CD4-positive, alpha-beta T cell treated with Interleukin-12 subunit alpha and Interleukin-12 subunit beta, for 1 hour (primary cell): ENCODE measurements at regions not wholly inside any gene's neighbourhood (a gene's known extent, or its start where the extent isn't known, plus 50 kb on each side); places are given as distances from the start of the nearest gene placed in this dataset.

Source experiments
- DNase-seq: peaks from one replicate; pipeline ENCODE4 v3.0.0-alpha.2; 2020

DNA sequence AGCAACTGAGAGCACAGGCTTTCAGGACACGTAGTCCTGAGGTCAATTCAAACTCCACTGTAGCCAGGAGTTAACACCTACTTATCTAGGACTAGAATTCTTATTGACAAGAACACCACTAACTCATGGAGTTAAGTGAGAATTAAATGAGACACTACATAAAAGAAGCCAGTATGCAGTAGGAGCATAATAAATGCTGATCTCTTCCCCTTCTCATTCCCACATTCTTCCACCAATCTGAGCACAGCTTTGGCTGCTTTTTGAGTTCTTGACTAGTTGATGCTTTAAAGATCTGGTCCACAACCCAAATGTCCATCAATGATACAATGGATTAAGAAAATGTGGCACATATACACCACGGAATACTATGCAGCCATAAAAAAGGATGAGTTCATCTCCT lies 55.2 kb downstream of the TTC32 start:
- no peak for DNase-seq

GRCh38 chr2:19846030-19846429 lies 55.8 kb downstream of the TTC32 start:
- no peak for DNase-seq

- DNase-seq = no peak
Measured at GRCh38 chr2:19845323-19845920, 56.4 kb downstream of the TTC32 start.

DNA sequence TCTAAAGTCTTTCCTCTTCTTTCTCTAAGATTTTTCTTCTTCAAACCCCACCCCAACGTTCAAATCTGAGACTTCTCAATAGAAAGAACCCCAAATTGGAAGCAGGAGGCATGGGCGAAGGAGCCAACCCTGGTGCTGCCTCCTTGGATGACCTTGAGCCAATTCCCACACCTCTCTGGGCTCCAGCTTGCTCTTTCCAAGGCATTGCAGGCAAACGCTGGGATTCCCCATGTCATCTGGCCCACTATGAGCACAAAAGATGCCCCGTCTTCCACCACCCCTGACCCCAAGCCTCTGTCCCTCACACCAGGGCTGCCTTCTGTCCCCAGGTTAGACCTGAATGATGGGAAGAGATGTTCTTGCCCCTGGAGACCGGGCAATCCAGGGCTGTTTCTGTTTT lies 57.0 kb downstream of the TTC32 start:
- no peak for DNase-seq

- no peak for DNase-seq
Measured at GRCh38 chr2:19843992-19844515, 57.7 kb downstream of the TTC32 start.

DNA sequence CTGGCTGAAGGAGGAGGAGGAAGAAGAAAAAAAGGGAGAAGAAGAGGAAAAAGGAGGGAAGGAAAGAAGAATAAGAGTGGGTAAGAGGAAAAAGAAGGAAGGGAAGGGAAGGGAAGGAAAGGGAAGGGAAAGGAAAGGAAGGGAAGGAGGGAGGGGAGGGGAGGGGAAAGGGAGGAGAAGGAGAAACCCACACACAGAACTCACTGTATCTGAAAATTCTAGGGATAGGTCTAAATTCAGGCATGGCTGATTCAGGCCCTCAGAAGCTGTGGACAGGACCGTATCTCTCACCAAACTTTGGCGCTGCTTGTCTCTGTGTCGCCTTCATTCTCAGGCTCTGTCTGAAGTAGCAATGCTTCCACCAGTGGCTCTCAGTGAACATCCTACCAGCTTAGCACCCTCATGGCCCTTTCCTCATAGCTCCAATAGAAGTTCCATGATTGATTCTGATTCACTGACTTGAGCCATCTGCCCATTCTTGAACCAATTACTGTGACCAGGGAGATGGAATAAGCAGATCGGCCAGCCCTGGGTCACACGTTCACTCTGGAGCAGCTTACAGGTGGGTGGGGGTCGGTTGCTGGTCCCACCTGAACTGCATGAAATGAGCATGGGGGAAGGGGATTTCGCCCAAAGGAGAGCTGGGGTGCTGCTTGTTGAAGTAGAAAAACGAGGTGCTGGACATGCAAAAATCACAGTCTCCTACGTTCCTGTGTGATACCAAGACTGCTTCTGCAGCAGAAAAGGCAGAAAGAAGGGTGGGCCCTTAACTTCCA lies 59.7 kb downstream of the TTC32 start:
- no peak for DNase-seq

DNA sequence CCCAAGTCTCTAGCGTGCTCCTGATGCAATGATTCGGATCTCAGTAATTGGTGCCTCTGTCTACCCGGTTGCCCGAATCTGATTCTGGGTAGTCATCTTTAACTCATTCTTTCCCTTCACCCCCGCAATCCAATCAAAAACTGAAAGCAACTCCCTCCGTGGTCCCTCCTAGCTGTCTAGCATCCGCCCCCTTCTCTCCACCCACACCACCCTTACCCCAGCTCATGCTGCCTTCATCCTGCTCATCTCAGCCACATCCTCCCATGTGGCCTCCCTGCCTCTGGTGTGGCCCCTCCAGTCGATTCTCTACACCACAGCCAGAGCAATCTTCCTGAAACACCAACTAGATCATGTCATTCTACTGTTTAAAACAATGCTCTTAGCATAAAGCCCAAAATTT lies 62.3 kb downstream of the TTC32 start:
- no peak for DNase-seq

- no peak for DNase-seq
Measured at GRCh38 chr2:19838616-19839015, 63.2 kb downstream of the TTC32 start.

- no peak for DNase-seq
Measured at GRCh38 chr2:19837235-19837766, 64.5 kb downstream of the TTC32 start.

DNA sequence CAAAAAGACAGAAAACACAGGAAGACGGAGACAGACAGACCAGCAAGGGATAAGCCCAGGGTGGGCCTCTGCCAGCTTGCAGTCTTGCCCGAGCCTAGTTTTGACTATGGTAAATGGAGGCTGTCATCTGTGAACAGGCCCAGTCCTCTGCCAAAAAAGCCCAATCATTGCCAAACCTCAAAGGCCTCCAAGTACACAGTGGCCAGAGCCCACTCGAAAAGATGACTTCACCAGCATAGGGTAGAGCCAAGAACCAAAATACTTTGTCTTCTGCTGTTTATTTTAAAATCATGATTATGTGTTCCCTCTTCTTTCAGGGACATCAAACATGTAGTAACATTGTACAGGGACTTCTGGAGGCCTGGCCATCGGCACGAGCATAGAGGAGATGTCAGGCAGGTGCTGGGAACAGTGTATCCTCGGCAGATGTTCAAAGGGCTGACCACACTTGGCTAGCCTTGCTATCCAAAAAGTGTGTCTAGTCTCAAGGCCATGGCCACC lies 66.0 kb downstream of the TTC32 start:
- no peak for DNase-seq

GRCh38 chr2:19833978-19834377 lies 67.8 kb downstream of the TTC32 start:
- DNase-seq = no peak

GRCh38 chr2:19829672-19830071 lies 72.1 kb downstream of the TTC32 start:
- no peak for DNase-seq

DNA sequence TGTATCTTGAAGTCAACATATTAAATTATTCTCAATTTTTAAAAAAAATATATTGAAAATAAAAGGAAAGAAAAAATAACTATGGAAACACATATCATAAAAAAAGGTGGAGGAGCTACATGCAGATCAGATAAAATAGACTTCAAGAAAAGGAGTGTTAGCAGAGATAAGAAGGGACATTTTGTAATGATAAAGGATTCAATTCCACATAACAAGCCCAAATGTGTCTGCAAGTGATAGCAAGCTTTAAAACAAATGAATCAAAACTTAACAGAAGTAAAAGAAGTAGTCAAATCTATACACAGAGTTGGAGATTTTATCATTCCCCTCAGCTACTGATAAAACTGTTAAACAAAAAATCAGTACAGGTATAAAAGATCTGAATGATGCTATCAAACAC lies 74.9 kb downstream of the TTC32 start:
- no peak for DNase-seq

DNA sequence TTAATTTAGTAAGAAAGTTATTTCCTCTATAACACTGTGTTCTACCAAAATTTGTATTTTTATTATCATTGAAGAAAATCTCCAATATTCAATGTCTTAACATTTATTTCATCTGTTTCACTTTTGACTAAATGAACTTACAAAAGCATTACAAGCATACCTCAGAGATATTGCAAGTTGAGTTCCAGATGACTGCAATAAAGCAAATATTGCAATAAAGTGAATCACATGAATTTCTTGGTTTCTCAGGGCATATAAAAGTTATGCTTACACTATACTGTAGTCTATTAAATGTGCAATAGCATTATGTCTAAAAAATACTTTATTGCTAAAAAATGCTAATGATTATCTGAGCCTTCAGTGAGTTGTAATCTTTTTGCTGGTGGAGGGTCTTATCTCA lies 78.3 kb downstream of the TTC32 start:
- no peak for DNase-seq

- DNase-seq = no peak
Measured at GRCh38 chr2:19819097-19820065, 82.4 kb downstream of the TTC32 start.

GRCh38 chr2:19818543-19818942 lies 83.2 kb downstream of the TTC32 start:
- DNase-seq = no peak

- no peak for DNase-seq
Measured at GRCh38 chr2:19818039-19818438, 83.7 kb downstream of the TTC32 start.

DNA sequence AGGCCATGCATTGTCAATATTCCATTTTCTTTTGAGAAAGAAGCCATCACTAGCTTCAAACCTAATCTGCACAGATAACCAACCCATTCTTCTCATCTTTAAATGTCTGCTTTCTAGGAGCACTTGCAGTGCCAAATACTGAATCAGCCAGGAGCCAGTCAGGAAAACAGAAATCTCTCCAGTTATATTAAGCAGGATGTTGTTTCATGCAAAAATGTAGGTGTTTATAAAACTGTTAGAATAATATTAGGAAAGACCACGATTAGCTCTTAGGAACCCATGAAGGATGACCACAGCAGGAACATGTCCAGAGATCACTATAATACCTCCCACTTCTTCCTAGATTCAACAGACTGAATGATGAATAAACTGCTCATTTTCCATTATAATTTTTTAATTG lies 86.0 kb downstream of the TTC32 start:
- no peak for DNase-seq

DNA sequence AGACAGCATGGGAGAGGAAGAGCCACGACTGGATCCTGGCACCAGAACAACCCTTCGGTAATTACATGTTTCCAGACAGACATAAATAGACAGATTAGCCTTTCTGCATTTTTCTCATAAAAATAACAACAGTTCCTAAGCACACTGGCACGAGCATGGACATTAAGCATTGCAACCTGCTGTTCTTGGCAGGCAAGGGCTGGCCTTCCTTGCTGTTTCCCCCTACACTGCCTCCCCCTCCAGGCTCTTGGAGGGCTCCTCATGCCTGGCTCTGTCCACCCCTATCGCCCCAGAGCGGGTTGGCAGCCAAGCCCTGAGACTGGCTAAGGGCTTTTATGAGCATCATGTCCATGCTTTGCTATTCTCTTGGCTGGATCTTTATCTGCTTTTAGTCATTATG lies 89.6 kb downstream of the TTC32 start:
- DNase-seq = no peak

DNA sequence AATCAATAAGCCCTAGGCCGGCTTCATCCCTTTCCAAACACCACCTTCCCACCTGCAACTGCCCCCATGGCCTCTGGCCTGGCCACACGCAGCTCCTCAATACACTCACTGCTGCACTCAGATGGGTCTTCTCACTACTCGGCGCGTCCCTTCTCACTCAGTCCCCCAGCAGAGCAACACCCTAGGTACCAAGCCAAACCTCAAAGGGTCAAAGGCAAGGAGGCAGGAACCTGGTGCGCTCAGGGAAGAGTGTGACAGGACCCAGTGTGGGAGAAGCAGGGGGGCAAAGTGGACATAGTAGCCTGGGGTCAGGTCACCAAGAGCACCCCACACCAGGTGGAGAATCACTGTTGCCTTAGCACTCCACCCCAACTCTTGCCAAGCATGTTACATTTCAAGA lies 90.6 kb downstream of the TTC32 start:
- DNase-seq = no peak

DNA sequence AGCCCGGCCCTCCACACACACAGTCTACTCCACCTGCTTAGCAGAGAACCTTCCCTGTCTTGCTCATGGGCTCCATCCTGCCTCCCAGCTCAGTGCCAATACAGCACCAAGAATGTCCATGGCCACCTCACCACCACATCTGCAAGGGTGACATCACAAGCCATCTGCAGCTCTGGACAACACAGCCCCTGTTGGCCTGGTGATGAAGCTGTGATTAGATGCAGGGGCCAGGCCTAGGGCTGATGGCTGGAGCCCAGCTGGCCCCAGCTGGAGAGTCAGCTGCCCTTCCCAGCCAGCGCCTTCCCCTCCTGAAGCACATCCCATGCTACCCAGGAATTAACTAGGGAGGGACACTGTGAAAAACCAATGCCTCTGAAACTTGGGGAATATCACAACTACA lies 91.1 kb downstream of the TTC32 start:
- DNase-seq = no peak

- no peak for DNase-seq
Measured at GRCh38 chr2:19810148-19810547, 91.6 kb downstream of the TTC32 start.

DNA sequence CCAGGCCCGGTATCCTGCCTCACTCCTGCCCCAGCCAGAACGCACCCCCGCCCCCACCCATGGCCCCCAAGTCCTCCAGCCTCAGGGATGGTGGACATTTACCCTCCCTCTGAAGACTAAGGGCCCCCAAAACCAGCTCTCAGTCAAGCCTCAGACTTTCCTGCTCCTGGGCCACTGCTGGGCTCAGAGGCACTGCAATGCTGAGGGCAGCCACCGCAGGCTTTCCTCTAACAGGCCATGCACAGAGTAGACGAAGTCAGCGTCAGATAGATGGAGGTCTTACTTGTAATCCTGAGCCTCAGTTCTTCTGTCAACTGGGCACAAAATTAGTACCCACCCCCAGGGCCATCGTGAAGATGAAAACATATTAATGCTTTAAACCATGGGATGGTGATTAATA lies 92.6 kb downstream of the TTC32 start:
- no peak for DNase-seq
